ENCODE measurements at regions not wholly inside any gene's neighbourhood (a gene's known extent, or its start where the extent isn't known, plus 50 kb on each side); places are given as distances from the start of the nearest gene placed in this dataset.
"Not testable (repeated sequence)": the region's sequence is repeated elsewhere in the genome, so short reads cannot be mapped to it uniquely, and the experiment has no call there.

DNA sequence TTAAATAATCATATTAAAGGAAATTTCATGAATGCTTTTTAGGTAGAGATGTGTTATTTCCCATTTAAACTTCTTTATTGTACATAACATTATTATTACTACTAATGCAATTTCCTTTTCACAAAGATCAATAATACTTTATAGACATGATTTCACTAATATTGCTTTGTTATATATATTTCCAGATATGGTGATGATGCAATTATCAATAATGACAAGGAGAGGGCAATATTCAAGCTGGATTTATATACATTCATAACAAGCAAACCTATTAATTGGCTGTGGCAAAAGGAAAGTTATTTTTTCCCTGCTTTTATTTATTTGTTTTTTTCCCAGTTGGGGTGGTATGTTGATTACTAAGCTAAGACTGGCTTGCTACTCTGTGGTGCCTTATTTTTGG, 113.5 kb downstream of the RAP2B start:
- Mint-ChIP-seq H3K9me3 (no peaks in the 10 kb centered on the region), H3K27me3 (peaks cover 4% of the 10 kb centered on the region), H3K36me3 (ENCODE audit: low read depth) (no peaks in the 10 kb centered on the region), H3K27ac (no peak overlapping the region), H3K4me1 (no peaks in the 10 kb centered on the region), H3K4me3 (no peak overlapping the region)
- DNase-seq (no peak), ATAC-seq (ENCODE audit: low read depth) (no peak)
- CTCF ChIA-PET: no interaction called here
- POLR2A ChIA-PET: no interaction called here
- intact Hi-C loops (cut with micrococcal nuclease): no loop called here
- no peak for TF ChIP-seq CTCF (IDR thresholded peaks at IDR 0.05)

GRCh38 chr3:153277029-153277428, 115.0 kb downstream of the RAP2B start:
- no peak for DNase-seq
- POLR2A ChIA-PET: no interaction called here
- no peaks in the 10 kb centered on the region for H3K36me3 Mint-ChIP-seq (ENCODE audit: low read depth)
- no peak for TF ChIP-seq CTCF (IDR thresholded peaks at IDR 0.05)
- intact Hi-C loops (cut with micrococcal nuclease): no loop called here
- H3K4me1 Mint-ChIP-seq: no peaks in the 10 kb centered on the region
- H3K9me3 Mint-ChIP-seq: no peaks in the 10 kb centered on the region
- no peak for ATAC-seq (ENCODE audit: low read depth)
- H3K4me3 Mint-ChIP-seq: no peak overlapping the region
- H3K27me3 Mint-ChIP-seq: peaks cover 4% of the 10 kb centered on the region
- CTCF ChIA-PET: no interaction called here
- no peak overlapping the region for H3K27ac Mint-ChIP-seq

- H3K4me1 Mint-ChIP-seq; ATAC-seq (ENCODE audit: low read depth); CTCF ChIA-PET; DNase-seq; H3K36me3 Mint-ChIP-seq (ENCODE audit: low read depth); H3K4me3 Mint-ChIP-seq; H3K27ac Mint-ChIP-seq; POLR2A ChIA-PET; H3K9me3 Mint-ChIP-seq; H3K27me3 Mint-ChIP-seq; intact Hi-C loops (cut with micrococcal nuclease): not testable (repeated sequence)
Measured at GRCh38 chr3:153281236-153281997, 119.4 kb downstream of the RAP2B start.

GRCh38 chr3:153282355-153282754, 120.3 kb downstream of the RAP2B start:
- TF ChIP-seq CTCF (IDR thresholded peaks at IDR 0.05): no peak
- H3K4me1 Mint-ChIP-seq: peaks cover 8% of the 10 kb centered on the region
- H3K4me3 Mint-ChIP-seq: no peak overlapping the region
- ATAC-seq (ENCODE audit: low read depth) (no peak), DNase-seq (no peak)
- no peaks in the 10 kb centered on the region for H3K36me3 Mint-ChIP-seq (ENCODE audit: low read depth)
- no peaks in the 10 kb centered on the region for H3K9me3 Mint-ChIP-seq
- intact Hi-C loops (cut with micrococcal nuclease): no loop called here
- CTCF ChIA-PET: no interaction called here
- POLR2A ChIA-PET: no interaction called here
- peaks cover 4% of the 10 kb centered on the region for H3K27me3 Mint-ChIP-seq
- H3K27ac Mint-ChIP-seq: no peak overlapping the region

- POLR2A ChIA-PET: no interaction called here
- no peak for TF ChIP-seq CTCF (IDR thresholded peaks at IDR 0.05)
- intact Hi-C loops (cut with micrococcal nuclease): no loop called here
- Mint-ChIP-seq H3K4me1 (peaks cover 8% of the 10 kb centered on the region), H3K4me3 (no peak overlapping the region), H3K9me3 (no peaks in the 10 kb centered on the region), H3K36me3 (ENCODE audit: low read depth) (no peaks in the 10 kb centered on the region), H3K27ac (no peak overlapping the region), H3K27me3 (no peaks in the 10 kb centered on the region)
- peak; percentile 58 for ATAC-seq (ENCODE audit: low read depth)
- no peak for DNase-seq
- CTCF ChIA-PET: interaction anchor here (1.3 kb wide), 1 partner anchor 241 kb away, joined by 3 read pairs; no protein-coding TSS in a partner anchor
Measured at GRCh38 chr3:153284282-153284938, 122.4 kb downstream of the RAP2B start.
